ENCODE measurements at regions not wholly inside any gene's neighbourhood (a gene's known extent, or its start where the extent isn't known, plus 50 kb on each side); places are given as distances from the start of the nearest gene placed in this dataset.

GRCh38 chr17:52495646-52496045 is 337.1 kb upstream of the CA10 start:
- TF ChIP-seq CTCF (conservative IDR thresholded peaks at IDR 0.05 in 1 of 2, IDR thresholded peaks at IDR 0.05 in 1 of 2; ENCODE audit: extremely low read depth in 1 of 2, insufficient read depth in 1 of 2, low read depth in 1 of 2, low read length in 2 of 2), result no peak
- TF ChIP-seq EZH2 (IDR thresholded peaks at IDR 0.05; ENCODE audit: borderline replicate concordance, low read length), result no peak

Measured in mammary epithelial cell (primary cell).